ENCODE measurements at regions not wholly inside any gene's neighbourhood (a gene's known extent, or its start where the extent isn't known, plus 50 kb on each side); places are given as distances from the start of the nearest gene placed in this dataset.

GRCh38 chr22:27250886-27251285 is 550.7 kb downstream of the MN1 start (continued):
- no peak for TF ChIP-seq CHD7 (IDR thresholded peaks at IDR 0.05; ENCODE audit: insufficient replicate concordance, low read length)
- TF ChIP-seq ATF3 (IDR thresholded peaks at IDR 0.05; ENCODE audit: insufficient read depth, low read depth, low read length): no peak

All from H1 (cell line).